ENCODE measurements at regions not wholly inside any gene's neighbourhood (a gene's known extent, or its start where the extent isn't known, plus 50 kb on each side); places are given as distances from the start of the nearest gene placed in this dataset.

- Mint-ChIP-seq H3K4me1 (ENCODE audit: low read depth) (no peaks in the 10 kb centered on the region), H3K36me3 (no peaks in the 10 kb centered on the region), H3K27me3 (no peaks in the 10 kb centered on the region), H3K27ac (no peak overlapping the region), H3K9me3 (peaks cover 24% of the 10 kb centered on the region), H3K4me3 (no peak overlapping the region)
- ChIA-PET POLR2A (no interaction called here), CTCF (no interaction called here)
- intact Hi-C loops (cut with micrococcal nuclease) = no loop called here
- no peak for DNase-seq
These were observed 427.3 kb downstream of the DCDC2C start for GRCh38 chr2:4130651-4131050.

GRCh38 chr2:4134551-4135550 lies 431.5 kb downstream of the DCDC2C start:
- CTCF ChIA-PET = no interaction called here
- peaks cover 23% of the 10 kb centered on the region for H3K9me3 Mint-ChIP-seq
- intact Hi-C loops (cut with micrococcal nuclease) = no loop called here

GRCh38 chr2:4135765-4136164 lies 432.4 kb downstream of the DCDC2C start:
- no peaks in the 10 kb centered on the region for H3K36me3 Mint-ChIP-seq
- no peak for DNase-seq
- no peaks in the 10 kb centered on the region for H3K27me3 Mint-ChIP-seq
- H3K9me3 Mint-ChIP-seq = peaks cover 20% of the 10 kb centered on the region
- no peak overlapping the region for H3K4me3 Mint-ChIP-seq
- H3K4me1 Mint-ChIP-seq (ENCODE audit: low read depth) = no peaks in the 10 kb centered on the region
- ChIA-PET CTCF (no interaction called here), POLR2A (no interaction called here)
- intact Hi-C loops (cut with micrococcal nuclease) = no loop called here
- no peak overlapping the region for H3K27ac Mint-ChIP-seq

More at GRCh38 chr2:4134551-4135550, 431.5 kb downstream of the DCDC2C start:
- POLR2A ChIA-PET = no interaction called here
- H3K27me3 Mint-ChIP-seq = no peaks in the 10 kb centered on the region
- H3K4me1 Mint-ChIP-seq (ENCODE audit: low read depth) = no peaks in the 10 kb centered on the region
- H3K27ac Mint-ChIP-seq = no peak overlapping the region
- DNase-seq = no peak
- no peak overlapping the region for H3K4me3 Mint-ChIP-seq
- H3K36me3 Mint-ChIP-seq = no peaks in the 10 kb centered on the region

GRCh38 chr2:4139316-4139715 lies 435.9 kb downstream of the DCDC2C start:
- H3K4me3 Mint-ChIP-seq = no peak overlapping the region
- H3K4me1 Mint-ChIP-seq (ENCODE audit: low read depth) = no peaks in the 10 kb centered on the region
- ChIA-PET CTCF (no interaction called here), POLR2A (no interaction called here)
- H3K27ac Mint-ChIP-seq = no peak overlapping the region
- no peaks in the 10 kb centered on the region for H3K36me3 Mint-ChIP-seq
- no peak for DNase-seq
- H3K27me3 Mint-ChIP-seq = no peaks in the 10 kb centered on the region
- peaks cover 4% of the 10 kb centered on the region for H3K9me3 Mint-ChIP-seq
- intact Hi-C loops (cut with micrococcal nuclease) = no loop called here

GRCh38 chr2:4139731-4140130 lies 436.4 kb downstream of the DCDC2C start:
- Mint-ChIP-seq H3K27me3 (no peaks in the 10 kb centered on the region), H3K4me1 (ENCODE audit: low read depth) (no peaks in the 10 kb centered on the region), H3K27ac (no peak overlapping the region), H3K9me3 (peaks cover 4% of the 10 kb centered on the region), H3K4me3 (no peak overlapping the region), H3K36me3 (no peaks in the 10 kb centered on the region)
- DNase-seq = no peak
- POLR2A ChIA-PET = no interaction called here
- CTCF ChIA-PET = no interaction called here
- intact Hi-C loops (cut with micrococcal nuclease) = no loop called here

- H3K27ac Mint-ChIP-seq = no peak overlapping the region
- DNase-seq = no peak
- H3K4me1 Mint-ChIP-seq (ENCODE audit: low read depth) = no peaks in the 10 kb centered on the region
- H3K4me3 Mint-ChIP-seq = no peak overlapping the region
- peaks cover 4% of the 10 kb centered on the region for H3K9me3 Mint-ChIP-seq
- H3K36me3 Mint-ChIP-seq = no peaks in the 10 kb centered on the region
- intact Hi-C loops (cut with micrococcal nuclease) = no loop called here
- H3K27me3 Mint-ChIP-seq = no peaks in the 10 kb centered on the region
- POLR2A ChIA-PET = no interaction called here
- CTCF ChIA-PET = no interaction called here
These were observed 437.1 kb downstream of the DCDC2C start for GRCh38 chr2:4140281-4140970.

GRCh38 chr2:4144731-4145130 lies 441.4 kb downstream of the DCDC2C start:
- Mint-ChIP-seq H3K4me1 (ENCODE audit: low read depth) (no peaks in the 10 kb centered on the region), H3K27ac (no peak overlapping the region), H3K27me3 (no peaks in the 10 kb centered on the region), H3K4me3 (no peak overlapping the region), H3K9me3 (no peaks in the 10 kb centered on the region), H3K36me3 (no peaks in the 10 kb centered on the region)
- intact Hi-C loops (cut with micrococcal nuclease) = no loop called here
- DNase-seq = no peak
- ChIA-PET CTCF (no interaction called here), POLR2A (no interaction called here)

- DNase-seq = no peak
- Mint-ChIP-seq H3K4me1 (ENCODE audit: low read depth) (no peaks in the 10 kb centered on the region), H3K9me3 (peaks cover 4% of the 10 kb centered on the region), H3K27ac (no peak overlapping the region), H3K27me3 (no peaks in the 10 kb centered on the region), H3K36me3 (no peaks in the 10 kb centered on the region), H3K4me3 (no peak overlapping the region)
- CTCF ChIA-PET = no interaction called here
- POLR2A ChIA-PET = no interaction called here
- intact Hi-C loops (cut with micrococcal nuclease) = no loop called here
These were observed 448.1 kb downstream of the DCDC2C start for GRCh38 chr2:4151521-4151920.

GRCh38 chr2:4152051-4152450 lies 448.7 kb downstream of the DCDC2C start:
- Mint-ChIP-seq H3K9me3 (peaks cover 7% of the 10 kb centered on the region), H3K27me3 (no peaks in the 10 kb centered on the region)
- CTCF ChIA-PET = no interaction called here

GRCh38 chr2:4168834-4169233 lies 465.5 kb downstream of the DCDC2C start:
- no peak for DNase-seq

More at GRCh38 chr2:4152051-4152450, 448.7 kb downstream of the DCDC2C start:
- no peak overlapping the region for H3K4me3 Mint-ChIP-seq
- intact Hi-C loops (cut with micrococcal nuclease) = no loop called here
- POLR2A ChIA-PET = no interaction called here
- no peak overlapping the region for H3K27ac Mint-ChIP-seq
- no peak for DNase-seq
- no peaks in the 10 kb centered on the region for H3K36me3 Mint-ChIP-seq
- no peaks in the 10 kb centered on the region for H3K4me1 Mint-ChIP-seq (ENCODE audit: low read depth)

GRCh38 chr2:4174796-4175195 lies 471.4 kb downstream of the DCDC2C start:
- no peaks in the 10 kb centered on the region for H3K27me3 Mint-ChIP-seq
- no peak overlapping the region for H3K27ac Mint-ChIP-seq
- peaks cover 48% of the 10 kb centered on the region for H3K9me3 Mint-ChIP-seq
- POLR2A ChIA-PET = no interaction called here
- no peaks in the 10 kb centered on the region for H3K4me1 Mint-ChIP-seq (ENCODE audit: low read depth)
- no peak for DNase-seq
- peaks cover 1% of the 10 kb centered on the region for H3K36me3 Mint-ChIP-seq
- no peak overlapping the region for H3K4me3 Mint-ChIP-seq
- CTCF ChIA-PET = no interaction called here
- intact Hi-C loops (cut with micrococcal nuclease) = no loop called here

More at GRCh38 chr2:4168834-4169233, 465.5 kb downstream of the DCDC2C start:
- intact Hi-C loops (cut with micrococcal nuclease) = no loop called here
- Mint-ChIP-seq H3K27me3 (no peaks in the 10 kb centered on the region), H3K36me3 (no peaks in the 10 kb centered on the region), H3K4me1 (ENCODE audit: low read depth) (no peaks in the 10 kb centered on the region), H3K27ac (no peak overlapping the region), H3K4me3 (no peak overlapping the region), H3K9me3 (peaks cover 54% of the 10 kb centered on the region)
- ChIA-PET CTCF (no interaction called here), POLR2A (no interaction called here)

- POLR2A ChIA-PET = no interaction called here
- Mint-ChIP-seq H3K4me1 (ENCODE audit: low read depth) (no peaks in the 10 kb centered on the region), H3K27me3 (no peaks in the 10 kb centered on the region), H3K4me3 (no peak overlapping the region), H3K9me3 (peaks cover 49% of the 10 kb centered on the region), H3K36me3 (peaks cover 1% of the 10 kb centered on the region), H3K27ac (no peak overlapping the region)
- CTCF ChIA-PET = no interaction called here
- DNase-seq = no peak
- intact Hi-C loops (cut with micrococcal nuclease) = no loop called here
These were observed 472.0 kb downstream of the DCDC2C start for GRCh38 chr2:4175343-4175742.

- no peak for DNase-seq
- Mint-ChIP-seq H3K36me3 (peaks cover under 1% of the 10 kb centered on the region), H3K9me3 (peaks cover 22% of the 10 kb centered on the region), H3K4me1 (ENCODE audit: low read depth) (no peaks in the 10 kb centered on the region), H3K27ac (no peak overlapping the region), H3K4me3 (no peak overlapping the region), H3K27me3 (no peaks in the 10 kb centered on the region)
- ChIA-PET POLR2A (no interaction called here), CTCF (no interaction called here)
- intact Hi-C loops (cut with micrococcal nuclease) = no loop called here
These were observed 477.3 kb downstream of the DCDC2C start for GRCh38 chr2:4180631-4181030.

Measured in activated CD4-positive, alpha-beta memory T cell treated with anti-CD3 and anti-CD28 coated beads for 36 hours (primary cell).